HEK293 (cell line): ENCODE measurements at regions not wholly inside any gene's neighbourhood (a gene's known extent, or its start where the extent isn't known, plus 50 kb on each side); places are given as distances from the start of the nearest gene placed in this dataset.

Experiments used
- CTCF ChIA-PET: fragments of 350-600 bp; formaldehyde crosslinking; extraction: SDS; loops from one replicate; lab custom pipeline; 2021; ENCODE audit warnings: antibody characterized with exemption; lab: Yijun Ruan, JAX
- POLR2A ChIA-PET: fragments of 300-600 bp; formaldehyde crosslinking; extraction: SDS; loops from one replicate; lab custom pipeline; 2020; ENCODE audit warnings: antibody characterized with exemption, inconsistent platforms; lab: Yijun Ruan, JAX
- H3K27ac ChIP-seq: fragments of 200-500 bp; sonication (Bioruptor generic); 2 replicates; pipeline ENCODE4 v1.5.1; 2014; ENCODE audit warnings: low read depth, low read length, control low read depth, inconsistent platforms; ENCODE audit errors: extremely low read depth
- H3K36me3 ChIP-seq, 2 experiments: fragments of 200-500 bp in 1 of 2; sonication (Bioruptor generic) in 1 of 2; 1 replicate in 1 of 2; 2 replicates in 1 of 2; pipeline ENCODE4 v1.5.1; 2014 to 2017; ENCODE audit warnings: inconsistent platforms in 2 of 2, low read length in 2 of 2; ENCODE audit not compliant: control insufficient read depth in 2 of 2, insufficient read depth in 1 of 2
- H3K4me1 ChIP-seq: fragments of 200-500 bp; sonication (Bioruptor generic); 2 replicates; pipeline ENCODE4 v1.5.1; 2014; ENCODE audit warnings: mild to moderate bottlenecking, low read length, inconsistent platforms; ENCODE audit not compliant: control insufficient read depth, insufficient read depth
- H3K4me3 ChIP-seq: 2 replicates; pipeline ENCODE4 v1.5.1; 2011; ENCODE audit warnings: low read depth, mild to moderate bottlenecking, control low read depth, low read length, moderate library complexity
- H3K9me3 ChIP-seq: fragments of 200-500 bp; sonication (Bioruptor generic); 2 replicates; pipeline ENCODE4 v1.5.1; 2014; ENCODE audit warnings: low read depth, low read length, inconsistent platforms; ENCODE audit not compliant: control insufficient read depth, insufficient read depth
- GLI2 ChIP-seq: fragments of 450-650 bp; formaldehyde crosslinking; IDR thresholded peaks from 2 replicates; pipeline ENCODE4; 2017; ENCODE audit warnings: missing biosample characterization, missing genetic modification characterization, low read depth, borderline replicate concordance
- GLIS2 ChIP-seq: fragments of 450-650 bp; formaldehyde crosslinking; IDR thresholded peaks from 2 replicates; pipeline ENCODE4 v1.5.1; 2016; ENCODE audit warnings: missing biosample characterization, missing genetic modification characterization
- HOXD13 ChIP-seq: sonication (generic); formaldehyde crosslinking; IDR thresholded peaks from 2 replicates; pipeline ENCODE4 v1.8.0; 2022; ENCODE audit warnings: missing genetic modification reagents, borderline replicate concordance
- KLF1 ChIP-seq: fragments of 450-650 bp; formaldehyde crosslinking; IDR thresholded peaks from 2 replicates; pipeline ENCODE4 v1.5.1; 2016; ENCODE audit warnings: missing biosample characterization, missing genetic modification characterization
- KLF7 ChIP-seq: fragments of 450-650 bp; formaldehyde crosslinking; IDR thresholded peaks from 2 replicates; pipeline ENCODE4 v1.5.1; 2016; ENCODE audit warnings: missing biosample characterization, missing genetic modification characterization, borderline replicate concordance
- MZF1 ChIP-seq: fragments of 450-650 bp; formaldehyde crosslinking; IDR thresholded peaks from 2 replicates; pipeline ENCODE4 v1.5.1; 2017; ENCODE audit warnings: missing biosample characterization, missing genetic modification characterization, borderline replicate concordance
- PRDM1 ChIP-seq: fragments of 450-650 bp; formaldehyde crosslinking; IDR thresholded peaks from 2 replicates; pipeline ENCODE4; 2016; ENCODE audit warnings: missing biosample characterization, missing genetic modification characterization
- SCRT1 ChIP-seq: fragments of 450-650 bp; formaldehyde crosslinking; IDR thresholded peaks from 2 replicates; pipeline ENCODE4 v1.5.1; 2016; ENCODE audit warnings: missing biosample characterization, missing genetic modification characterization, borderline replicate concordance
- SETDB1 ChIP-seq: IDR thresholded peaks from one replicate; pipeline ENCODE4 v1.6.1; 2017; ENCODE audit warnings: mild to moderate bottlenecking, low read length, moderate library complexity, mixed read lengths; ENCODE audit not compliant: insufficient read length
- ZFP41 ChIP-seq: fragments of 450-650 bp; formaldehyde crosslinking; IDR thresholded peaks from 2 replicates; pipeline ENCODE4 v1.5.1; 2016; ENCODE audit warnings: missing biosample characterization, missing genetic modification characterization, borderline replicate concordance
- ZNF169 ChIP-seq: fragments of 450-650 bp; formaldehyde crosslinking; IDR thresholded peaks from 2 replicates; pipeline ENCODE4 v1.5.1; 2016; ENCODE audit warnings: missing biosample characterization, missing genetic modification characterization
- ZNF202 ChIP-seq: fragments of 450-650 bp; formaldehyde crosslinking; IDR thresholded peaks from 2 replicates; pipeline ENCODE4 v1.5.1; 2016; ENCODE audit warnings: missing biosample characterization, missing genetic modification characterization, borderline replicate concordance
- ZNF473 ChIP-seq: fragments of 450-650 bp; formaldehyde crosslinking; IDR thresholded peaks from 2 replicates; pipeline ENCODE4 v1.5.1; 2017; ENCODE audit warnings: missing biosample characterization, missing genetic modification characterization
- ZNF513 ChIP-seq: fragments of 450-650 bp; IDR thresholded peaks from 2 replicates; pipeline ENCODE4 v1.5.1; 2018; ENCODE audit warnings: missing biosample characterization, missing genetic modification characterization
- ZNF548 ChIP-seq: fragments of 450-650 bp; formaldehyde crosslinking; IDR thresholded peaks from 2 replicates; pipeline ENCODE4 v1.5.1; 2016; ENCODE audit warnings: missing biosample characterization, missing genetic modification characterization
- ZNF555 ChIP-seq: fragments of 450-650 bp; formaldehyde crosslinking; conservative IDR thresholded peaks from 2 replicates; pipeline ENCODE4 v1.5.1; 2017; ENCODE audit warnings: missing biosample characterization, mild to moderate bottlenecking, missing genetic modification characterization, inconsistent platforms
- ZNF571 ChIP-seq: fragments of 450-650 bp; formaldehyde crosslinking; IDR thresholded peaks from 2 replicates; pipeline ENCODE4 v1.5.0; 2017; ENCODE audit warnings: missing biosample characterization, missing genetic modification characterization
- ZNF623 ChIP-seq: fragments of 450-650 bp; formaldehyde crosslinking; IDR thresholded peaks from 2 replicates; pipeline ENCODE4 v1.5.1; 2016; ENCODE audit warnings: missing biosample characterization, missing genetic modification characterization
- ZNF792 ChIP-seq: fragments of 450-650 bp; formaldehyde crosslinking; IDR thresholded peaks from 2 replicates; pipeline ENCODE4 v1.5.1; 2016; ENCODE audit warnings: missing biosample characterization, missing genetic modification characterization
- ZSCAN18 ChIP-seq: fragments of 450-650 bp; formaldehyde crosslinking; IDR thresholded peaks from 2 replicates; pipeline ENCODE4 v1.5.1; 2016; ENCODE audit warnings: missing biosample characterization, missing genetic modification characterization
- TF ChIP-seq, protein P1 (sequence below): fragments of 450-650 bp; formaldehyde crosslinking; IDR thresholded peaks from 2 replicates; pipeline ENCODE4 v1.5.1; 2016; ENCODE audit warnings: missing biosample characterization, missing genetic modification characterization

- Histone ChIP-seq H3K9me3 (no peaks in the 10 kb centered on the region), H3K27ac (no peak overlapping the region), H3K4me3 (no peak overlapping the region), H3K36me3 (no peaks in the 10 kb centered on the region), H3K4me1 (no peaks in the 10 kb centered on the region)
- ChIA-PET POLR2A (no interaction called here), CTCF (interaction anchor here (1.3 to 1.6 kb wide), 2 partner anchors 21 to 44 kb away, joined by 3 to 8 read pairs; no protein-coding TSS in a partner anchor)
- TF ChIP-seq ZNF548 (tag by site-specific recombination): no peak
- TF ChIP-seq GLI2 (tag by site-specific recombination): no peak
- no peak for TF ChIP-seq ZNF169 (tag by site-specific recombination)
- TF ChIP-seq, protein P1, sequence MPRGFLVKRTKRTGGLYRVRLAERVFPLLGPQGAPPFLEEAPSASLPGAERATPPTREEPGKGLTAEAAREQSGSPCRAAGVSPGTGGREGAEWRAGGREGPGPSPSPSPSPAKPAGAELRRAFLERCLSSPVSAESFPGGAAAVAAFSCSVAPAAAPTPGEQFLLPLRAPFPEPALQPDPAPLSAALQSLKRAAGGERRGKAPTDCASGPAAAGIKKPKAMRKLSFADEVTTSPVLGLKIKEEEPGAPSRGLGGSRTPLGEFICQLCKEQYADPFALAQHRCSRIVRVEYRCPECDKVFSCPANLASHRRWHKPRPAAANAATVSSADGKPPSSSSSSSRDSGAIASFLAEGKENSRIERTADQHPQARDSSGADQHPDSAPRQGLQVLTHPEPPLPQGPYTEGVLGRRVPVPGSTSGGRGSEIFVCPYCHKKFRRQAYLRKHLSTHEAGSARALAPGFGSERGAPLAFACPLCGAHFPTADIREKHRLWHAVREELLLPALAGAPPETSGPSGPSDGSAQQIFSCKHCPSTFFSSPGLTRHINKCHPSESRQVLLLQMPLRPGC (tag by site-specific recombination): no peak
- TF ChIP-seq ZSCAN18 (tag by site-specific recombination): no peak
- TF ChIP-seq SETDB1: no peak
- no peak for TF ChIP-seq ZNF571 (tag by site-specific recombination)
- no peak for TF ChIP-seq ZNF792 (tag by site-specific recombination)
- TF ChIP-seq ZNF623 (tag by site-specific recombination): no peak
- TF ChIP-seq ZFP41: no peak
- TF ChIP-seq GLIS2 (tag by site-specific recombination): no peak
- TF ChIP-seq ZNF473 (tag by site-specific recombination): no peak
- no peak for TF ChIP-seq PRDM1
- TF ChIP-seq ZNF202 (tag by site-specific recombination): no peak
- no peak for TF ChIP-seq KLF7
Measured at GRCh38 chr4:8796096-8796495, 75.5 kb downstream of the HMX1 start.

DNA sequence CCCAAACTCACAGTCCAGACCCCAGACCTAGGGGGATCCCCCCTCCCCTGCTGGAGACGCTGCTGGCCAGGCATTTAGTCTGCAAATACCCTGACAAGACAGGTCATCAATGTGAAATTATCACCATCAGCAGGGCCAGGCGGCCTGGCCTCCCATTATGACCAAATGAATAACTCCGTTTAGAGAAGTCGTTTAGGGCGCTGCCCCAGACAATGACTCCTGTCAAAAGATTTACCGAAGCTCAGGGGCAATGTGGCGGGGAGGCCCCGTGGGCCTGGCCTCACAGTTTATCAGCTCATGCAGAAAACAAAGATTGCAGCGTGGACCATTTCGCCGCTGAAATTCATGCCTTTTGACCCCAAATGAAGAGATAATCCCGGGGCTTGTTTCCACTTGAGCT is 76.5 kb downstream of the HMX1 start:
- no peak for TF ChIP-seq HOXD13
- no peak for TF ChIP-seq KLF1
- TF ChIP-seq SCRT1 (tag by site-specific recombination): no peak
- TF ChIP-seq ZNF555 (tag by site-specific recombination): no peak
- no peak for TF ChIP-seq MZF1 (tag by site-specific recombination)
- no peak for TF ChIP-seq ZNF513 (tag by site-specific recombination)
- H3K9me3 ChIP-seq: no peaks in the 10 kb centered on the region
- H3K36me3 ChIP-seq: no peaks in the 10 kb centered on the region
- no peaks in the 10 kb centered on the region for H3K4me1 ChIP-seq
- H3K4me3 ChIP-seq: no peak overlapping the region
- ChIA-PET CTCF (interaction anchor here (1.3 to 1.6 kb wide), 2 partner anchors 22 to 45 kb away, joined by 3 to 8 read pairs; no protein-coding TSS in a partner anchor), POLR2A (no interaction called here)
- no peak overlapping the region for H3K27ac ChIP-seq
